ENCODE measurements at regions not wholly inside any gene's neighbourhood (a gene's known extent, or its start where the extent isn't known, plus 50 kb on each side); places are given as distances from the start of the nearest gene placed in this dataset.

DNA sequence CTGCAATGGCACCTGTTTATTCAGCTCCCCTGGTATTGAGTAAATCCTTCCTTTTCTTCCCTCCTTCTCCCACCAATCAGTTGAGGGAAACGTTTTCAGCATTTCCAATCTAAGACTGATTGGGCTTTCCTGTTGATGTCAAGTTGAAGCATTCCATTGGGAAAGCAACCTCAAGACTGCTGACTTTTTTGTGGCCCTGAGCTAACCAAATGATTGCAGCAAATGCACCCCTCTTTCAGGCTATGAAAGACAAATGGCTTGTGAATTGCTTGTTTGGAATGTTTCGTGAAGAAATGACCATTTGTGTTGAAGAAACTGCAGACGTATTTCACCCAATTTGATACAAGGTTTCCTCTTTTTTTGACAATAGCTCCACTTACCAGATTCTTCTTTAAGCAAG lies 303.5 kb downstream of the EPHA4 start:
- Mint-ChIP-seq H3K4me1 (ENCODE audit: low read depth, unreplicated experiment) (peaks cover 7% of the 10 kb centered on the region), H3K4me3 (ENCODE audit: unreplicated experiment) (no peak overlapping the region), H3K27ac (ENCODE audit: unreplicated experiment) (no peak overlapping the region), H3K9me3 (ENCODE audit: unreplicated experiment) (no peaks in the 10 kb centered on the region), H3K27me3 (ENCODE audit: low read depth, unreplicated experiment) (no peaks in the 10 kb centered on the region), H3K36me3 (ENCODE audit: low read depth, unreplicated experiment) (no peaks in the 10 kb centered on the region)
- Histone ChIP-seq H2AFZ (ENCODE audit: low read depth, low read length) (no peak overlapping the region), H3K36me3 (ENCODE audit: insufficient read depth, low read length) (no peaks in the 10 kb centered on the region), H3K27me3 (ENCODE audit: insufficient read depth, low read length) (no peaks in the 10 kb centered on the region), H3K4me2 (ENCODE audit: low read length) (no peak overlapping the region), H4K20me1 (ENCODE audit: insufficient read depth, low read length) (no peaks in the 10 kb centered on the region), H3K4me1 (ENCODE audit: insufficient read depth, low read length) (no peaks in the 10 kb centered on the region), H3K27ac (ENCODE audit: low read depth, low read length) (no peak overlapping the region), H3K9me3 (ENCODE audit: insufficient read depth, low read depth, low read length) (no peaks in the 10 kb centered on the region), H3K9ac (ENCODE audit: low read length) (no peak overlapping the region), H3K79me2 (ENCODE audit: insufficient read depth, low read length) (no peaks in the 10 kb centered on the region), H3K4me3 (ENCODE audit: insufficient read depth, low read depth, low read length) (no peak overlapping the region)
- peak; percentile 56 for DNase-seq (ENCODE audit: low read depth)
- FAIRE-seq: no peak
- TF ChIP-seq, protein P1, sequence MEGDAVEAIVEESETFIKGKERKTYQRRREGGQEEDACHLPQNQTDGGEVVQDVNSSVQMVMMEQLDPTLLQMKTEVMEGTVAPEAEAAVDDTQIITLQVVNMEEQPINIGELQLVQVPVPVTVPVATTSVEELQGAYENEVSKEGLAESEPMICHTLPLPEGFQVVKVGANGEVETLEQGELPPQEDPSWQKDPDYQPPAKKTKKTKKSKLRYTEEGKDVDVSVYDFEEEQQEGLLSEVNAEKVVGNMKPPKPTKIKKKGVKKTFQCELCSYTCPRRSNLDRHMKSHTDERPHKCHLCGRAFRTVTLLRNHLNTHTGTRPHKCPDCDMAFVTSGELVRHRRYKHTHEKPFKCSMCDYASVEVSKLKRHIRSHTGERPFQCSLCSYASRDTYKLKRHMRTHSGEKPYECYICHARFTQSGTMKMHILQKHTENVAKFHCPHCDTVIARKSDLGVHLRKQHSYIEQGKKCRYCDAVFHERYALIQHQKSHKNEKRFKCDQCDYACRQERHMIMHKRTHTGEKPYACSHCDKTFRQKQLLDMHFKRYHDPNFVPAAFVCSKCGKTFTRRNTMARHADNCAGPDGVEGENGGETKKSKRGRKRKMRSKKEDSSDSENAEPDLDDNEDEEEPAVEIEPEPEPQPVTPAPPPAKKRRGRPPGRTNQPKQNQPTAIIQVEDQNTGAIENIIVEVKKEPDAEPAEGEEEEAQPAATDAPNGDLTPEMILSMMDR (IDR thresholded peaks at IDR 0.05; ENCODE audit: insufficient read depth, low read depth, low read length): no peak
- TF ChIP-seq EZH2 (IDR thresholded peaks at IDR 0.05; ENCODE audit: insufficient read depth, low read length): no peak

DNA sequence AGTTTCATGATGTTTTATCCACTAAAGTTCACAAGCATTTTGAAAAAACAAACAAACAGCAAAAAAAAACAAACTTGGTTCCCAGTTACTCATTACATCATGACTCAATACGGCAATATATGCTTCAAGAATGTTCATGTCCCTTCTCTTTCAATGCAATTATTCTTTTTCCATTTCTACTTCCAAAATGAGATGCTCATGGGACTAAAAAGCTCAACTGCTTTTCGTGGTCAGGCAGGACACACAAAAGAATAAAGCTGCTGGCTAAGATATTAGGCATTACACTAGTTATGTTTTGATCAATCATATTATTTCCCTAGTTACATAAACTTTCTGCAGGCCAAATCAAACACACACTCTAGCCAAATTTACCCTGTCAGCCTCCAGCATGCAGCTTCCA lies 301.3 kb downstream of the EPHA4 start:
- DNase-seq (ENCODE audit: low read depth) (peak; percentile 10), FAIRE-seq (no peak)
- H3K4me3 ChIP-seq (ENCODE audit: insufficient read depth, low read depth, low read length): no peak overlapping the region
- no peaks in the 10 kb centered on the region for H3K36me3 Mint-ChIP-seq (ENCODE audit: low read depth, unreplicated experiment)
- H2AFZ ChIP-seq (ENCODE audit: low read depth, low read length): no peak overlapping the region
- H4K20me1 ChIP-seq (ENCODE audit: insufficient read depth, low read length): no peaks in the 10 kb centered on the region
- TF ChIP-seq, protein P1 (IDR thresholded peaks at IDR 0.05; ENCODE audit: insufficient read depth, low read depth, low read length): no peak
- no peak for TF ChIP-seq EZH2 (IDR thresholded peaks at IDR 0.05; ENCODE audit: insufficient read depth, low read length)
- no peaks in the 10 kb centered on the region for H3K79me2 ChIP-seq (ENCODE audit: insufficient read depth, low read length)
- no peaks in the 10 kb centered on the region for H3K4me1 ChIP-seq (ENCODE audit: insufficient read depth, low read length)
- no peak overlapping the region for H3K4me2 ChIP-seq (ENCODE audit: low read length)
- H3K4me1 Mint-ChIP-seq (ENCODE audit: low read depth, unreplicated experiment): peaks cover 7% of the 10 kb centered on the region
- H3K9me3 ChIP-seq (ENCODE audit: insufficient read depth, low read depth, low read length): no peaks in the 10 kb centered on the region
- no peaks in the 10 kb centered on the region for H3K9me3 Mint-ChIP-seq (ENCODE audit: unreplicated experiment)
- no peaks in the 10 kb centered on the region for H3K27me3 Mint-ChIP-seq (ENCODE audit: low read depth, unreplicated experiment)
- no peak overlapping the region for H3K27ac ChIP-seq (ENCODE audit: low read depth, low read length)
- H3K4me3 Mint-ChIP-seq (ENCODE audit: unreplicated experiment): no peak overlapping the region
- no peaks in the 10 kb centered on the region for H3K36me3 ChIP-seq (ENCODE audit: insufficient read depth, low read length)
- H3K27ac Mint-ChIP-seq (ENCODE audit: unreplicated experiment): no peak overlapping the region
- no peak overlapping the region for H3K9ac ChIP-seq (ENCODE audit: low read length)
- H3K27me3 ChIP-seq (ENCODE audit: insufficient read depth, low read length): no peaks in the 10 kb centered on the region

DNA sequence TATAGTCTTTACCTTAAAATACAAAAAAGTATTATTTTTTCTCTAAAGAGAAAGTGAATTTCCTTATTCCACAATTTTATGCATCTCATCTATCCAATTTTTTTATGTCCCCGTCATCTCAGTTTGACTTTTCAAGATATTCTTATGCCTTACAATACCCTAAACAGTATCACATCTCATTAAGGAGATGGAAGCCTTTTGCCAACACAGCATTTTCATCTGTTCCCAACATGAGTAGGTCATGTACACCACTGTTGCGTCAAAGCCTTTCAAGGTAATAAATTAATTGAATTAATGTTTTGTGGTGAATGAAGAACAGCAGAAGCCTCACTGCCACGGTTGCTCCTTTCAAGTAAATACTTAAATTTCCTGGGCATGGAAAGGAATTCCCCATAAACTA lies 299.4 kb downstream of the EPHA4 start:
- H3K4me1 ChIP-seq (ENCODE audit: insufficient read depth, low read length): no peaks in the 10 kb centered on the region
- H3K36me3 Mint-ChIP-seq (ENCODE audit: low read depth, unreplicated experiment): no peaks in the 10 kb centered on the region
- no peaks in the 10 kb centered on the region for H3K27me3 ChIP-seq (ENCODE audit: insufficient read depth, low read length)
- no peak overlapping the region for H3K9ac ChIP-seq (ENCODE audit: low read length)
- H3K27ac Mint-ChIP-seq (ENCODE audit: unreplicated experiment): no peak overlapping the region
- no peaks in the 10 kb centered on the region for H3K9me3 Mint-ChIP-seq (ENCODE audit: unreplicated experiment)
- FAIRE-seq (no peak), DNase-seq (ENCODE audit: low read depth) (no peak)
- H3K79me2 ChIP-seq (ENCODE audit: insufficient read depth, low read length): no peaks in the 10 kb centered on the region
- H3K27ac ChIP-seq (ENCODE audit: low read depth, low read length): no peak overlapping the region
- no peaks in the 10 kb centered on the region for H3K9me3 ChIP-seq (ENCODE audit: insufficient read depth, low read depth, low read length)
- H3K4me3 ChIP-seq (ENCODE audit: insufficient read depth, low read depth, low read length): no peak overlapping the region
- H3K4me1 Mint-ChIP-seq (ENCODE audit: low read depth, unreplicated experiment): peaks cover 7% of the 10 kb centered on the region
- H3K4me3 Mint-ChIP-seq (ENCODE audit: unreplicated experiment): no peak overlapping the region
- no peaks in the 10 kb centered on the region for H3K36me3 ChIP-seq (ENCODE audit: insufficient read depth, low read length)
- no peak overlapping the region for H3K4me2 ChIP-seq (ENCODE audit: low read length)
- no peaks in the 10 kb centered on the region for H4K20me1 ChIP-seq (ENCODE audit: insufficient read depth, low read length)
- no peaks in the 10 kb centered on the region for H3K27me3 Mint-ChIP-seq (ENCODE audit: low read depth, unreplicated experiment)
- no peak overlapping the region for H2AFZ ChIP-seq (ENCODE audit: low read depth, low read length)
- TF ChIP-seq, protein P1 (IDR thresholded peaks at IDR 0.05; ENCODE audit: insufficient read depth, low read depth, low read length): no peak
- TF ChIP-seq EZH2 (IDR thresholded peaks at IDR 0.05; ENCODE audit: insufficient read depth, low read length): no peak
